ENCODE measurements at regions not wholly inside any gene's neighbourhood (a gene's known extent, or its start where the extent isn't known, plus 50 kb on each side); places are given as distances from the start of the nearest gene placed in this dataset.

GRCh38 chr10:57844387-57844998 lies 423.2 kb downstream of the IPMK start:
- Histone ChIP-seq H3K27me3 (replicated peaks in 1 of 4; ENCODE audit: control extremely low read depth in 1 of 4, control insufficient read depth in 3 of 4, insufficient read depth in 4 of 4, low read length in 3 of 4) (no peaks in the 10 kb centered on the region), H3K4me1 (ENCODE audit: control insufficient read depth in 2 of 2, insufficient read depth in 2 of 2, low read length in 2 of 2) (no peaks in the 10 kb centered on the region), H4K20me1 (ENCODE audit: control insufficient read depth, insufficient read depth, low read length, poor library complexity, severe bottlenecking) (no peaks in the 10 kb centered on the region), H3K9ac (ENCODE audit: low read length) (no peak overlapping the region), H3K9me3 (ENCODE audit: control extremely low read depth in 1 of 3, control insufficient read depth in 2 of 3, insufficient read depth in 1 of 3, low read length in 2 of 3) (no peaks in the 10 kb centered on the region), H3K36me3 (replicated peaks in 1 of 2; ENCODE audit: control extremely low read depth in 1 of 2, control insufficient read depth in 1 of 2, extremely low read depth in 1 of 2, insufficient read depth in 2 of 2, low read length in 1 of 2) (no peaks in the 10 kb centered on the region), H3K4me2 (replicated peaks; ENCODE audit: low read depth, low read length, poor library complexity, severe bottlenecking) (no peak overlapping the region), H3K27ac (ENCODE audit: low read length in 2 of 2) (no peak overlapping the region), H3K79me2 (ENCODE audit: control insufficient read depth, insufficient read depth, low read length) (no peaks in the 10 kb centered on the region), H2AFZ (ENCODE audit: insufficient read depth, low read depth, low read length, poor library complexity, severe bottlenecking) (no peak overlapping the region), H3K4me3 (ENCODE audit: control extremely low read depth in 1 of 5, extremely low read depth in 1 of 5, insufficient read depth in 1 of 5, low read depth in 2 of 5, low read length in 4 of 5) (no peak overlapping the region)
- ChIA-PET POLR2A (no interaction called here), CTCF (no interaction called here)
- H3K9me3 Mint-ChIP-seq (ENCODE audit: insufficient read depth): peaks cover 8% of the 10 kb centered on the region
- H3K4me1 Mint-ChIP-seq: no peaks in the 10 kb centered on the region
- intact Hi-C loops (cut with micrococcal nuclease): no loop called here
- DNase-seq (no peak), ATAC-seq (ENCODE audit: low read depth) (no peak)
- no peaks in the 10 kb centered on the region for H3K27me3 Mint-ChIP-seq
- WGBS (ENCODE audit: insufficient coverage): 96% methylated on average over 3 of the region's 4 CpGs
- H3K4me3 Mint-ChIP-seq: no peak overlapping the region
- no peak overlapping the region for H3K27ac Mint-ChIP-seq
- TF ChIP-seq EZH2 (IDR thresholded peaks at IDR 0.05; ENCODE audit: borderline replicate concordance, insufficient read depth, low read depth, low read length, poor library complexity, severe bottlenecking) (no peak), CTCF (IDR thresholded peaks at IDR 0.05) (no peak)

GRCh38 chr10:57830877-57831560 lies 436.7 kb downstream of the IPMK start:
- Mint-ChIP-seq H3K4me1 (no peaks in the 10 kb centered on the region), H3K9me3 (ENCODE audit: insufficient read depth) (no peaks in the 10 kb centered on the region), H3K27ac (no peak overlapping the region), H3K27me3 (no peaks in the 10 kb centered on the region), H3K4me3 (no peak overlapping the region)
- no peaks in the 10 kb centered on the region for H3K27me3 ChIP-seq (replicated peaks in 1 of 4; ENCODE audit: control extremely low read depth in 1 of 4, control insufficient read depth in 3 of 4, insufficient read depth in 4 of 4, low read length in 3 of 4)
- H3K4me3 ChIP-seq (ENCODE audit: control extremely low read depth in 1 of 5, extremely low read depth in 1 of 5, insufficient read depth in 1 of 5, low read depth in 2 of 5, low read length in 4 of 5): no peak overlapping the region
- no peaks in the 10 kb centered on the region for H3K36me3 ChIP-seq (replicated peaks in 1 of 2; ENCODE audit: control extremely low read depth in 1 of 2, control insufficient read depth in 1 of 2, extremely low read depth in 1 of 2, insufficient read depth in 2 of 2, low read length in 1 of 2)
- no peak overlapping the region for H3K27ac ChIP-seq (ENCODE audit: low read length in 2 of 2)
- H3K4me1 ChIP-seq (ENCODE audit: control insufficient read depth in 2 of 2, insufficient read depth in 2 of 2, low read length in 2 of 2): no peaks in the 10 kb centered on the region
- intact Hi-C loops (cut with micrococcal nuclease): no loop called here
- H3K9me3 ChIP-seq (ENCODE audit: control extremely low read depth in 1 of 3, control insufficient read depth in 2 of 3, insufficient read depth in 1 of 3, low read length in 2 of 3): peaks cover 0 to 4% (median 0%) of the 10 kb centered on the region in 3 donors
- no peak overlapping the region for H3K4me2 ChIP-seq (replicated peaks; ENCODE audit: low read depth, low read length, poor library complexity, severe bottlenecking)
- TF ChIP-seq EZH2 (IDR thresholded peaks at IDR 0.05; ENCODE audit: borderline replicate concordance, insufficient read depth, low read depth, low read length, poor library complexity, severe bottlenecking) (no peak), CTCF (IDR thresholded peaks at IDR 0.05) (no peak)
- DNase-seq: no peak
- no peak overlapping the region for H2AFZ ChIP-seq (ENCODE audit: insufficient read depth, low read depth, low read length, poor library complexity, severe bottlenecking)
- no peaks in the 10 kb centered on the region for H3K79me2 ChIP-seq (ENCODE audit: control insufficient read depth, insufficient read depth, low read length)
- ChIA-PET POLR2A (no interaction called here), CTCF (no interaction called here)
- H4K20me1 ChIP-seq (ENCODE audit: control insufficient read depth, insufficient read depth, low read length, poor library complexity, severe bottlenecking): no peaks in the 10 kb centered on the region
- no peak overlapping the region for H3K9ac ChIP-seq (ENCODE audit: low read length)
- no peak for ATAC-seq (ENCODE audit: low read depth)
- WGBS (ENCODE audit: insufficient coverage): 86% methylated on average over 1 of the region's 1 CpG
